Stimulated activated naive CD8-positive, alpha-beta T cell treated with anti-CD3 and anti-CD28 coated beads, Interleukin-15, amount 100 ng/mL, for 72 hours (primary cell): ENCODE measurements at regions not wholly inside any gene's neighbourhood (a gene's known extent, or its start where the extent isn't known, plus 50 kb on each side); places are given as distances from the start of the nearest gene placed in this dataset.
A peak's percentile ranks its signal among the peaks of the same experiment; 100 is the strongest.
"Not testable (repeated sequence)": the region's sequence is repeated elsewhere in the genome, so short reads cannot be mapped to it uniquely, and the experiment has no call there.

Experiments
- ATAC-seq: fragments of 150-1000 bp; cut with Tn5 transposase; 2 replicates; pipeline ENCODE4 v1.10.0; 2021; ENCODE audit warnings: mild to moderate bottlenecking, moderate library complexity
- DNase-seq, 2 donors: peaks; one replicate each; pipeline ENCODE4 v3.0.0; 2021 to 2022
- H3K27ac Mint-ChIP-seq, 2 donors: one replicate each; pipeline ENCODE4 v1.8.0; 2022; ENCODE audit warnings: mild to moderate bottlenecking in 2 of 2, mixed read lengths in 2 of 2, moderate library complexity in 2 of 2
- H3K27me3 Mint-ChIP-seq: one replicate; pipeline ENCODE4 v1.8.0; 2022; ENCODE audit warnings: mixed read lengths
- H3K4me1 Mint-ChIP-seq: one replicate; pipeline ENCODE4 v1.8.0; 2022; ENCODE audit warnings: mild to moderate bottlenecking, mixed read lengths
- H3K4me3 Mint-ChIP-seq, 2 donors: one replicate each; pipeline ENCODE4 v1.8.0; 2022; ENCODE audit warnings: mild to moderate bottlenecking in 2 of 2, mixed read lengths in 2 of 2, moderate library complexity in 1 of 2
- H3K9me3 Mint-ChIP-seq, 2 donors: one replicate each; pipeline ENCODE4 v1.8.0; 2022; ENCODE audit warnings: mixed read lengths in 2 of 2

DNA sequence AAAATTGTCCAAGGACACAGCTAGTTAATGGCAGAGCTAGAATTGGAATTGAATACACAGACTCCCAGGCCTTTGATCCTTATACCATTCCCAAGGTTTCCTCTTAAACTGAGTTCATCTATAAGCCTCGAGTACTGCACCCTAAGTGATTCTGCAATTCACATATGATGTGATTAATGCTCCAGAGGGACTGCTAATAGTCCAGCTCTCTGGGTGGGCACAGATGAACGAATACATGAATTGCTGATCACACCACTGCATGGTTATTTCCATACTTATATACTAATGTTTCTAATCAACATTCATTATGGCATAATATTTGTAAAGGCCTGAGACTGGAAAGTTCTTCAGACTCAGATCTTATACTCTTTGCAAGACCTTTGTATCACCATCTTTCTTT, 101.8 kb downstream of the NUFIP1 start:
- H3K27me3 Mint-ChIP-seq = no peaks in the 10 kb centered on the region
- no peak overlapping the region for H3K4me3 Mint-ChIP-seq
- H3K4me1 Mint-ChIP-seq = no peaks in the 10 kb centered on the region
- DNase-seq = no peak
- H3K27ac Mint-ChIP-seq = no peak overlapping the region
- no peak for ATAC-seq
- no peaks in the 10 kb centered on the region for H3K9me3 Mint-ChIP-seq

DNA sequence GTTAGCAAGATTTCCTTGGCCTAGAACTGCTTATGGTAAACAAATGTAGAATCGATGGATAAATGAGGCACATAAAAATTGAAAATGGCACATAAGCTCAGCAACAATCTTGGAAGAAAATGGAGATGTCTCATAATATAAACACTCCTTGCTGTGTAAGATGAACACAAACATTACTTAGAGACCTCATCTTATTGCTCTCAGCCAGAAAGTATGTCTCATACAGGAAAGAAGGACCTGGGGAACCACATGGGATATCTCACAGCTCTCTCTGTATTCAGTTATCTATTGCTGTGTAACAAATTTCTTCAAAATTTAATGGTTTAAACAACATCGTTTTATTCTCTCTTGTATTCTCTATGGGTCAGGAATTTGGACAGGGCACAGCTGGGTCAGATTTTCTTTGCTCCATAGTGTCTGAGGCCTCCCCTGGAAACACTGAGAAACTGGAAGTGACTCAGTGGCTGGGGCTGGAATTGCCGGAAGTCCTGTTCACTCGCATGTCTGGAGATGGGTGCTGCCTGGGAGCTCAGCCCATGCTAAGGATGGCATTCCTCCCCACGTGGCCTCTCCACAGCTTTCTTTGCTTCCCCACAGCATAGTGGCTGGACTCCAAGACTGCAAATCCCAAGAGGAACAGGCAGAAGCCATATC, 105.1 kb downstream of the NUFIP1 start:
- H3K4me3 Mint-ChIP-seq = no peak overlapping the region
- H3K4me1 Mint-ChIP-seq = no peaks in the 10 kb centered on the region
- H3K9me3 Mint-ChIP-seq = no peaks in the 10 kb centered on the region
- no peak overlapping the region for H3K27ac Mint-ChIP-seq
- no peak for DNase-seq
- H3K27me3 Mint-ChIP-seq = no peaks in the 10 kb centered on the region
- no peak for ATAC-seq

DNA sequence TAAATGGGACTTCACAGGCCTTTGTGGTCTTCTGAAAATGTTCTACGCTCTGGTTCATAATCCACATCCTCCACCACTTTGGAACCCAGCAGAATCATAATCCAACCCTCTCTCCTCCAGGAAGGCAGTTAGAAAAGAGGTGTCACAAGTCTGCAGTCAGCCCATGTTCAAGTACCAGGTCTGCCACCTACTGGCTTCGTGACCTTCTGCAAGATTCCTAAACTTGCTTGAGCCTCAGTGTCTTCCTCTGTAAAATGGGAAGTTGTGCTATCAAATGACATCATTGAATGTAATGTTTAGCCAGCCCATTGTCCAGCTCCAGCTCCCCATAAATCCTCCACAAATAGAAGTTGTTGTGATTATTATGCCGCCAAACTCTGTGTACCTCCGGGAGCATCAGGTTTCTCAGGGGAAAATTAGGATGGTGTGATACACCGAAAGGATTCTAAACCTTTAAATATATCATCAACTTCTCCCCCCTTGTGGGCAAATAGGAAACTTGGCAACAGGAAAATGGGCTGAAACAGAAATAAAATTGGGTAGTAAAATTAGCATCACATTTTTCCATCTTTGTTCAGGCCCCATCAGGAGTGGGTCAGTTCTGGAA, 109.7 kb downstream of the NUFIP1 start:
- no peak overlapping the region for H3K4me3 Mint-ChIP-seq
- peaks cover 8% of the 10 kb centered on the region for H3K4me1 Mint-ChIP-seq
- H3K27ac Mint-ChIP-seq = no peak overlapping the region
- peaks cover 0 to 8% of the 10 kb centered on the region in 2 donors for H3K9me3 Mint-ChIP-seq
- DNase-seq = peak in 1 of 2 donors; percentile 16
- H3K27me3 Mint-ChIP-seq = peaks cover 18% of the 10 kb centered on the region
- peak; percentile 26 for ATAC-seq

GRCh38 chr13:44876782-44877324, 112.4 kb downstream of the NUFIP1 start:
- Mint-ChIP-seq H3K4me3 (no peak overlapping the region), H3K9me3 (peaks cover 0 to 8% of the 10 kb centered on the region in 2 donors), H3K4me1 (peaks cover 8% of the 10 kb centered on the region), H3K27ac (no peak overlapping the region), H3K27me3 (peaks cover 33% of the 10 kb centered on the region)
- DNase-seq (no peak), ATAC-seq (no peak)

- peaks cover 0 to 8% of the 10 kb centered on the region in 2 donors for H3K9me3 Mint-ChIP-seq
- DNase-seq = no peak
Observed at GRCh38 chr13:44874886-44875630, 114.2 kb downstream of the NUFIP1 start.

DNA sequence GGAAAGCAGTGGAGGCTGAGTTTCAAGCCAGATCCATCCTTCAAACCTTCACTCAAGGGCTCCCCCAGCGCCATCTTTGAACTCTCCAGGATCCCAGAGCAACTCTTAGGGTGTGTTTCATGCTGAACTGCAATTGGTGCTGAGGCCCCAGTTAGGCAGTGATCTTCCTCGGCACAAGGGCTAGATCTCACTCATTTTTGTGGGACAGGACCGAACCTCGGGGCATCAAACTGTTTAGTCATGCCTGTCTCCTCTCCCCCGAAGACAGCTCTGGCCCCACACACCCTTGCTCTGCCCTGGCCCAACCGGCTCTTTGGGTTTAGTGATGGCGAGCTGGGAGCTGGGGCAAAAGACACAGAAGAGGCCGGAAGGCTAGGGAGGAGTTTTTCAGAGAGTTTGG, 115.1 kb downstream of the NUFIP1 start:
- H3K4me1 Mint-ChIP-seq = peaks cover 8% of the 10 kb centered on the region
- DNase-seq (no peak), ATAC-seq (no peak)
- H3K9me3 Mint-ChIP-seq = peaks cover 0 to 8% of the 10 kb centered on the region in 2 donors
- H3K27ac Mint-ChIP-seq = peak overlapping the region in 1 of 2 donors; percentile 7
- no peak overlapping the region for H3K4me3 Mint-ChIP-seq
- H3K27me3 Mint-ChIP-seq = peaks cover 51% of the 10 kb centered on the region

More at GRCh38 chr13:44874886-44875630, 114.2 kb downstream of the NUFIP1 start:
- no peak overlapping the region for H3K27ac Mint-ChIP-seq
- peaks cover 8% of the 10 kb centered on the region for H3K4me1 Mint-ChIP-seq
- H3K4me3 Mint-ChIP-seq = no peak overlapping the region
- H3K27me3 Mint-ChIP-seq = peaks cover 49% of the 10 kb centered on the region
- ATAC-seq = no peak

DNA sequence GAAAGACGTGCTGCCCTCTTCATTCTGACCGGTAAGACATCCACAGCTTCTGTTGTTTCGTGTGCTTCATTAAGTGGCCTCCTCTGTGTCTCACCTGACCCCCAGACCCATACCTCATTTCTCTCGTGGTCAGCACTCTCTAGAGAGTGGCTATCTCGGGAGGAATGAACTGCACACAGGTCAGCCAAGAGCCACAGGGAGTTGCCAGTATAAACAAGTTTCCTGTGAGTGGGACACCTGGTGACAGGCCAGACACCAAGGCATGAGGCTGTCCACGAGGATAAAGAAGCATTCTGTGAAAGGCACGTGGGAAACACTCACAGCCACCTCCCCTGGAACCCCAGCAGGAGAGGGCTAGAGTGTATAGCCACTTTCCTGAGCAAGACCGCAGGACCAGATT, 115.8 kb downstream of the NUFIP1 start:
- Mint-ChIP-seq H3K9me3 (peaks cover 0 to 8% of the 10 kb centered on the region in 2 donors), H3K27ac (no peak overlapping the region), H3K4me1 (peaks cover 15% of the 10 kb centered on the region), H3K4me3 (no peak overlapping the region), H3K27me3 (peaks cover 55% of the 10 kb centered on the region)
- DNase-seq = no peak
- ATAC-seq = no peak

DNA sequence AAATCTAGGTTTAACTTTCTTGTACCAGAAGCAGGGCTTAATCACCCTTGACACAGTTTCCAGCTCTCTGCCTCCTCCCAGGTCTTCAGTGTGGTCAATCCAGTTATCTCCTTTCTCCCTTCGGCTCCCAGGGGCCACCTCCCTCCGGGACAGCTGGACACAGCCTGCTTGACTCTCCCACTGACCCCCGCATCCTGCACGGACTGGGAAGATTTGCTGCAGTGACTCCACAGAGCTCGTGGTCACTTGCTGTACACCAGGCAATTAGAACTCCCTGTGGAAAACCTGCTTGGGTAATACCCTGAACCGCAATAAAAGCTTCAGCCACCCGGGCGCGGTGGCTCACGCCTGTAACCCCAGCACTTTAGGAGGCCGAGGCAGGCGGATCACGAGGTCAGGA, 116.5 kb downstream of the NUFIP1 start:
- peaks cover 20% of the 10 kb centered on the region for H3K4me1 Mint-ChIP-seq
- ATAC-seq (no peak), DNase-seq (no peak)
- H3K27me3 Mint-ChIP-seq = peaks cover 52% of the 10 kb centered on the region
- H3K27ac Mint-ChIP-seq = peak overlapping the region in 1 of 2 donors; percentile 7
- peaks cover 0 to 10% of the 10 kb centered on the region in 2 donors for H3K9me3 Mint-ChIP-seq
- H3K4me3 Mint-ChIP-seq = no peak overlapping the region

GRCh38 chr13:44870456-44870929, 118.8 kb downstream of the NUFIP1 start:
- Mint-ChIP-seq H3K27ac (no peak overlapping the region), H3K4me3 (no peak overlapping the region), H3K27me3 (peaks cover 49% of the 10 kb centered on the region), H3K4me1 (peaks cover 20% of the 10 kb centered on the region), H3K9me3 (peaks cover 0 to 15% of the 10 kb centered on the region in 2 donors)
- ATAC-seq (no peak), DNase-seq (no peak)

- ATAC-seq (no peak), DNase-seq (no peak)
- H3K4me1 Mint-ChIP-seq = peaks cover 12% of the 10 kb centered on the region
- H3K27ac Mint-ChIP-seq = no peak overlapping the region
- H3K27me3 Mint-ChIP-seq = peaks cover 55% of the 10 kb centered on the region
- H3K4me3 Mint-ChIP-seq = no peak overlapping the region
- H3K9me3 Mint-ChIP-seq = peaks cover 0 to 23% of the 10 kb centered on the region in 2 donors
Observed at GRCh38 chr13:44869167-44869566, 120.1 kb downstream of the NUFIP1 start.

- H3K9me3 Mint-ChIP-seq = peaks cover 0 to 23% of the 10 kb centered on the region in 2 donors
- peaks cover 52% of the 10 kb centered on the region for H3K27me3 Mint-ChIP-seq
- H3K4me3 Mint-ChIP-seq = no peak overlapping the region
- DNase-seq (peak; percentile 6 to 48), ATAC-seq (peak; percentile 95)
- H3K4me1 Mint-ChIP-seq = peaks cover 12% of the 10 kb centered on the region
- H3K27ac Mint-ChIP-seq = peak overlapping the region in 1 of 2 donors; percentile 80
Observed at GRCh38 chr13:44868397-44868796, 120.9 kb downstream of the NUFIP1 start.

DNA sequence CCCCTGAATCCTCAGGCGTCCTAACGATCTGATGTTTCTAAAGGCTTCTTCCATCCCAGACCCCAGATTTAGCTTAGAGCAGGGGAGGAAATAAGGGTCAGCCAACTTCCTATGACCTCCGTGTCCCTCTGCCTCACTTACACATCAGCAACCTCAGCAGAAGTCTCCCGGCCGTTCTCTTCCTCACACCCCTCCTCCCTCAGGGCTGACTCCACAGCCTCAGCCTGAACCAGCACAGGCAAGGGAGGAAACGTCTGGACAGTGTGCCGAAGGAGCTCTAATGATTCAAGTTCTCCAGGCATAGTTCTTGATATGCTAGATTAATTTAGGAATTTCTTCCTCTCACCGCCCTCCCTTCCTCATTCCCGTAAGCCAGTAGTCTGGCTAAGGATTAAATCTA, 121.4 kb downstream of the NUFIP1 start:
- Mint-ChIP-seq H3K27me3 (peaks cover 46% of the 10 kb centered on the region), H3K27ac (peak overlapping the region in 1 of 2 donors; percentile 80), H3K4me1 (peaks cover 12% of the 10 kb centered on the region), H3K4me3 (no peak overlapping the region), H3K9me3 (peaks cover 0 to 23% of the 10 kb centered on the region in 2 donors)
- ATAC-seq (no peak), DNase-seq (no peak)

DNA sequence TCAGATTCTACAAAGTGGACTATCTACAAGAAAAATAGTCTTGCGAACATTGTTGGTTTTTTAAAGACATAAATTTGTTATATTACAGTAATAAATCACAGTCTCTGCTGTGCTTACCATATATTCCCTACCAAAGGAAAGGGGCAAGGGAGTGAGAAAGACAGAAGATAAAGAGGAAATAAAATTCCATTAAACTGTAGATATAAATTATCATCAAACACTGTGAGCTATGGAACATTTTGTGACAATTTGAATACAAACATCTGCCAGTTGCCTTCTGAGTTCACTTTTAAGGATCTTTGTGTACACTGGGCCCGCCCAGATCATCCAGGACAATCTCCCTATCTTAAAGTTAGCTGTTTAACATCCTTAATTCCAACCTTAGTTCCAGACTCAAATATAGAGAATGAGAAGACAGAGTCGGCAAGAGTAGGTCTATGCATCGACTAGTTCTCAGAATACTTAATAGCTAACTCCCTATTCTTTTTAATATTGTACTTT, 122.8 kb downstream of the NUFIP1 start:
- no peak overlapping the region for H3K4me3 Mint-ChIP-seq
- DNase-seq (no peak), ATAC-seq (no peak)
- peaks cover 0 to 23% of the 10 kb centered on the region in 2 donors for H3K9me3 Mint-ChIP-seq
- peaks cover 39% of the 10 kb centered on the region for H3K27me3 Mint-ChIP-seq
- H3K27ac Mint-ChIP-seq = peak overlapping the region in 1 of 2 donors; percentile 81
- H3K4me1 Mint-ChIP-seq = peaks cover 12% of the 10 kb centered on the region

GRCh38 chr13:44865722-44866410, 123.4 kb downstream of the NUFIP1 start:
- Mint-ChIP-seq H3K9me3 (peaks cover 0 to 23% of the 10 kb centered on the region in 2 donors), H3K4me1 (peaks cover 12% of the 10 kb centered on the region), H3K4me3 (no peak overlapping the region), H3K27me3 (peaks cover 33% of the 10 kb centered on the region), H3K27ac (peak overlapping the region in 1 of 2 donors; percentile 81)
- DNase-seq (no peak), ATAC-seq (no peak)

DNA sequence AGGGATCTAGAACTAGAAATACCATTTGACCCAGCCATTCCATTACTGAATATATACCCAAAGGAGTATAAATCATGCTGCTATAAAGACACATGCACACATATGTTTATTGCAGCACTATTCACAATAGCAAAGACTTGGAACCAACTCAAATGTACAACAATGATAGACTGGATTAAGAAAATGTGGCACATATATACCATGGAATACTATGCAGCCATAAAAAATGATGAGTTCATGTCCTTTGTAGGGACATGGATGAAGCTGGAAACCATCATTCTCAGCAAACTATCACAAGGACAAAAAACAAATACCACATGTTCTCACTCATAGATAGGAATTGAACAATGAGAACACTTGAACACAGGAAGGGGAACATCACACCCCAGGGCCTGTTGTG, 125.6 kb downstream of the NUFIP1 start:
- peaks cover 37% of the 10 kb centered on the region for H3K27me3 Mint-ChIP-seq
- H3K4me3 Mint-ChIP-seq, DNase-seq, H3K27ac Mint-ChIP-seq, ATAC-seq, H3K4me1 Mint-ChIP-seq: not testable (repeated sequence)
- peaks cover 0 to 23% of the 10 kb centered on the region in 2 donors for H3K9me3 Mint-ChIP-seq
